H1 (cell line): ENCODE measurements at regions not wholly inside any gene's neighbourhood (a gene's known extent, or its start where the extent isn't known, plus 50 kb on each side); places are given as distances from the start of the nearest gene placed in this dataset.
A peak's percentile ranks its signal among the peaks of the same experiment; 100 is the strongest.

Experiments used
- CTCF ChIA-PET: fragments of 300-600 bp; sonication (Branson Sonifier 250); formaldehyde crosslinking; loops from one replicate; lab custom pipeline; 2021; ENCODE audit not compliant: partially characterized antibody; lab: Charles Lee
- POLR2A ChIA-PET: fragments of 300-600 bp; sonication (Branson Sonifier 250); formaldehyde crosslinking; loops from one replicate; lab custom pipeline; 2021; ENCODE audit warnings: inconsistent platforms; ENCODE audit not compliant: partially characterized antibody; lab: Charles Lee
- DNase-seq, 2 experiments: peaks; one replicate each; pipeline versions ENCODE4 v3.0.0 to v3.0.0-alpha.2; 2010 to 2022; ENCODE audit warnings: low spot score in 2 of 2, low read depth in 1 of 2, mixed read lengths in 1 of 2
- FAIRE-seq: peaks from 2 replicates; lab custom pipeline; 2011; peaks lifted over from hg19 to GRCh38; lab: Jason Lieb, UNC
- H2AFZ ChIP-seq: 2 replicates; pipeline ENCODE4 v1.8.1; 2012; ENCODE audit warnings: low read length, inconsistent platforms
- H2AK5ac ChIP-seq: 2 replicates; pipeline ENCODE4 v1.6.1; 2013; ENCODE audit warnings: low read depth, low read length
- H2BK120ac ChIP-seq: replicated peaks from 2 replicates; pipeline ENCODE3; 2013; ENCODE audit warnings: low read depth, low read length, inconsistent platforms
- H2BK12ac ChIP-seq: 2 replicates; pipeline ENCODE4 v1.6.1; 2013; ENCODE audit warnings: low read depth, low read length
- H2BK15ac ChIP-seq: 2 replicates; pipeline ENCODE4 v1.6.1; 2013; ENCODE audit warnings: low read length
- H2BK20ac ChIP-seq: 2 replicates; pipeline ENCODE4 v1.6.1; 2013; ENCODE audit warnings: low read length
- H2BK5ac ChIP-seq: 2 replicates; pipeline ENCODE4 v1.6.1; 2013; ENCODE audit warnings: low read depth, low read length
- H3K14ac ChIP-seq: 2 replicates; pipeline ENCODE4 v1.6.1; 2013; ENCODE audit warnings: inconsistent platforms; ENCODE audit not compliant: insufficient read length
- H3K18ac ChIP-seq: 2 replicates; pipeline ENCODE4 v1.6.1; 2013; ENCODE audit warnings: low read length; ENCODE audit errors: extremely low read depth
- H3K23ac ChIP-seq: 2 replicates; pipeline ENCODE4 v1.6.1; 2013; ENCODE audit warnings: inconsistent platforms; ENCODE audit not compliant: insufficient read length
- H3K23me2 ChIP-seq: 2 replicates; pipeline ENCODE4 v1.6.1; 2013; ENCODE audit warnings: low read depth, low read length
- H3K27ac ChIP-seq: 2 replicates; pipeline ENCODE4 v1.6.1; 2011; ENCODE audit warnings: low read depth, low read length, inconsistent platforms
- H3K27me3 ChIP-seq, 4 experiments: replicated peaks in 1 of 4; 1 replicate in 1 of 4; 2 replicates in 3 of 4; pipeline versions ENCODE4 v1.6.1 to v1.8.1; 2011 to 2013; ENCODE audit warnings: low read length in 3 of 4, mild to moderate bottlenecking in 3 of 4, inconsistent platforms in 2 of 4, mixed read lengths in 2 of 4, moderate library complexity in 1 of 4; ENCODE audit not compliant: control insufficient read depth in 3 of 4, insufficient read depth in 3 of 4; ENCODE audit errors: extremely low read depth in 1 of 4
- H3K36me3 ChIP-seq, 4 experiments: 2 replicates each; pipeline versions ENCODE4 v1.6.1 to v1.8.1; 2011 to 2013; ENCODE audit warnings: mild to moderate bottlenecking in 4 of 4, low read length in 3 of 4, moderate library complexity in 2 of 4, control low read depth in 1 of 4, inconsistent platforms in 1 of 4; ENCODE audit not compliant: insufficient read depth in 4 of 4, control insufficient read depth in 2 of 4
- H3K4ac ChIP-seq: replicated peaks from 2 replicates; pipeline ENCODE3; 2013; ENCODE audit warnings: low read length, low read depth, mixed read lengths, inconsistent platforms; ENCODE audit not compliant: insufficient read length
- H3K4me1 ChIP-seq, 4 experiments: replicated peaks in 1 of 4; 1 replicate in 1 of 4; 2 replicates in 3 of 4; pipeline versions ENCODE4 v1.6.1 to v1.8.1; 2011 to 2013; ENCODE audit warnings: low read length in 3 of 4, inconsistent platforms in 2 of 4, mixed read lengths in 1 of 4; ENCODE audit not compliant: insufficient read depth in 4 of 4, control insufficient read depth in 3 of 4
- H3K4me2 ChIP-seq, 2 experiments: 2 replicates each; pipeline versions ENCODE4 v1.6.1 to v1.8.1; 2011 to 2013; ENCODE audit warnings: low read depth in 2 of 2, low read length in 2 of 2, control low read depth in 1 of 2, inconsistent platforms in 1 of 2, mild to moderate bottlenecking in 1 of 2; ENCODE audit not compliant: insufficient read depth in 1 of 2
- H3K4me3 ChIP-seq, 4 experiments: fragments of 200-600, 300-600 bp in 1 of 4; sonication (generic), shearing (Covaris generic), sonication (Bioruptor Twin) in 1 of 4; 2 replicates each; pipeline versions ENCODE4 v1.5.1 to v1.8.1; 2011 to 2016; ENCODE audit warnings: low read length in 4 of 4, low read depth in 3 of 4, control low read depth in 2 of 4, inconsistent platforms in 2 of 4, mild to moderate bottlenecking in 2 of 4, mixed read lengths in 1 of 4, moderate library complexity in 1 of 4; ENCODE audit not compliant: insufficient read depth in 2 of 4; ENCODE audit errors: extremely low read depth in 1 of 4
- H3K56ac ChIP-seq: replicated peaks from 2 replicates; pipeline ENCODE3; 2013; ENCODE audit warnings: low read depth, mild to moderate bottlenecking, mixed read lengths, low read length, inconsistent platforms; ENCODE audit not compliant: insufficient read length
- H3K79me1 ChIP-seq: 2 replicates; pipeline ENCODE4 v1.6.1; 2013; ENCODE audit warnings: low read depth, low read length, control low read depth
- H3K79me2 ChIP-seq, 2 experiments: 2 replicates each; pipeline versions ENCODE4 v1.6.1 to v1.8.1; 2012 to 2013; ENCODE audit warnings: low read length in 2 of 2, mild to moderate bottlenecking in 2 of 2, inconsistent platforms in 1 of 2; ENCODE audit not compliant: insufficient read depth in 2 of 2, control insufficient read depth in 1 of 2
- H3K9ac ChIP-seq, 4 experiments: replicated peaks in 1 of 4; 1 replicate in 1 of 4; 2 replicates in 3 of 4; pipeline versions ENCODE4 v1.6.1 to v1.8.1; 2011 to 2013; ENCODE audit warnings: low read depth in 3 of 4, low read length in 3 of 4, control low read depth in 2 of 4, mild to moderate bottlenecking in 2 of 4, moderate library complexity in 2 of 4, inconsistent platforms in 1 of 4; ENCODE audit errors: extremely low read depth in 1 of 4
- H3K9me3 ChIP-seq, 2 experiments: 2 replicates each; pipeline versions ENCODE4 v1.6.1 to v1.8.1; 2012 to 2013; ENCODE audit warnings: mild to moderate bottlenecking in 2 of 2, moderate library complexity in 2 of 2, control low read depth in 1 of 2, inconsistent platforms in 1 of 2, low read depth in 1 of 2, low read length in 1 of 2, mixed read lengths in 1 of 2; ENCODE audit not compliant: insufficient read depth in 2 of 2
- H4K20me1 ChIP-seq, 2 experiments: replicated peaks in 1 of 2; 2 replicates each; pipeline versions ENCODE3 to v1.8.1; 2011 to 2013; ENCODE audit warnings: inconsistent platforms in 2 of 2, low read length in 2 of 2, mild to moderate bottlenecking in 1 of 2; ENCODE audit not compliant: insufficient read depth in 2 of 2, control insufficient read depth in 1 of 2
- H4K5ac ChIP-seq: 2 replicates; pipeline ENCODE4 v1.6.1; 2013; ENCODE audit warnings: low read length, low read depth, mixed read lengths, inconsistent platforms; ENCODE audit not compliant: insufficient read length
- H4K8ac ChIP-seq: 2 replicates; pipeline ENCODE4 v1.8.0; 2013; ENCODE audit warnings: mild to moderate bottlenecking, moderate library complexity, low read length, inconsistent platforms; ENCODE audit not compliant: insufficient read depth; ENCODE audit errors: extremely low read depth
- H4K91ac ChIP-seq: replicated peaks from 2 replicates; pipeline ENCODE3; 2013; ENCODE audit warnings: low read length, mixed read lengths, inconsistent platforms; ENCODE audit not compliant: insufficient read length
- CTCF ChIP-seq, 3 experiments: IDR thresholded peaks; 1 replicate in 2 of 3; 2 replicates in 1 of 3; pipeline versions ENCODE4 v1.5.1 to v1.6.1; 2011; ENCODE audit warnings: low read length in 3 of 3, mild to moderate bottlenecking in 3 of 3, inconsistent platforms in 2 of 3, low read depth in 1 of 3, moderate library complexity in 1 of 3; ENCODE audit not compliant: insufficient read depth in 1 of 3; ENCODE audit errors: control extremely low read depth in 1 of 3
- RAD21 ChIP-seq, 2 experiments: IDR thresholded peaks in 1 of 2; conservative IDR thresholded peaks in 1 of 2; 2 replicates each; pipeline ENCODE4 v1.6.1; 2011; ENCODE audit warnings: low read depth in 2 of 2, low read length in 2 of 2, improper control_type of control experiment in 1 of 2, inconsistent platforms in 1 of 2, mild to moderate bottlenecking in 1 of 2, moderate library complexity in 1 of 2
- SIX5 ChIP-seq: IDR thresholded peaks from 2 replicates; pipeline ENCODE4 v1.6.1; 2011; ENCODE audit warnings: mild to moderate bottlenecking, low read depth, low read length
- TAF7 ChIP-seq: optimal IDR thresholded peaks from 2 replicates; pipeline ENCODE3; 2011; ENCODE audit warnings: low read depth, mild to moderate bottlenecking, inconsistent platforms, low read length, moderate library complexity, borderline replicate concordance
- TBP ChIP-seq: IDR thresholded peaks from 2 replicates; pipeline ENCODE4 v1.6.1; 2011; ENCODE audit warnings: low read depth, low read length, improper control_type of control experiment
- WGBS, 2 experiments: shearing (Covaris generic) in 1 of 2; methylation state at CpG; one replicate each; pipeline versions ENCODE4 v1.1.6 to v1.1.7; 2013 to 2015; ENCODE audit warnings: low lambda C conversion rate in 2 of 2, mixed read lengths in 2 of 2, inconsistent platforms in 1 of 2, low coverage in 1 of 2, missing lambda C conversion rate in 1 of 2; ENCODE audit not compliant: insufficient replicate concordance in 2 of 2, insufficient coverage in 1 of 2, insufficient read length in 1 of 2; ENCODE audit errors: extremely low coverage in 1 of 2, missing lambda C conversion rate in 1 of 2; 5-methylcytosine and 5-hydroxymethylcytosine counted together

GRCh38 chr3:166052440-166052839 lies 215.2 kb upstream of the BCHE start:
- Histone ChIP-seq H4K20me1 (no peaks in the 10 kb centered on the region), H3K4me3 (no peak overlapping the region), H3K14ac (no peak overlapping the region), H4K5ac (no peak overlapping the region), H2BK5ac (no peak overlapping the region), H3K23ac (no peak overlapping the region), H2BK20ac (no peak overlapping the region), H3K36me3 (no peaks in the 10 kb centered on the region), H3K18ac (no peak overlapping the region), H3K27ac (no peak overlapping the region), H2BK12ac (no peak overlapping the region; the same call in 1 of the 2 replicates), H3K79me2 (no peaks in the 10 kb centered on the region), H3K79me1 (no peaks in the 10 kb centered on the region), H2BK120ac (no peak overlapping the region), H3K4ac (no peak overlapping the region), H2AK5ac (no peak overlapping the region), H3K9me3 (no peaks in the 10 kb centered on the region), H3K27me3 (no peaks in the 10 kb centered on the region), H3K56ac (no peak overlapping the region), H3K4me1 (no peaks in the 10 kb centered on the region), H3K23me2 (no peaks in the 10 kb centered on the region), H3K9ac (no peak overlapping the region), H2AFZ (no peak overlapping the region), H2BK15ac (no peak overlapping the region), H4K8ac (0 out of 2 replicates have a peak overlapping the region, but pooled peaks have one; percentile 23), H4K91ac (no peak overlapping the region), H3K4me2 (no peak overlapping the region)
- POLR2A ChIA-PET: no interaction called here
- DNase-seq (no peak), FAIRE-seq (no peak)
- 88% methylated on average over 5 of the region's 5 CpGs; no CpG with 5 or more reads in 1 of the 2 experiments for WGBS, 2 experiments
- TF ChIP-seq TAF7 (no peak), CTCF (IDR thresholded peaks at IDR 0.05; ENCODE audit: control extremely low read depth in 1 of 3, insufficient read depth in 1 of 3, low read depth in 1 of 3, low read length in 3 of 3) (peak; percentile 18 to 63 (median 27); a peak in 3 of 4 replicates), TBP (no peak), RAD21 (IDR thresholded peaks at IDR 0.05 in 1 of 2, conservative IDR thresholded peaks at IDR 0.05 in 1 of 2; ENCODE audit: low read depth in 2 of 2, low read length in 2 of 2) (peak; percentile 48 to 57), SIX5 (no peak)
- CTCF ChIA-PET: interaction anchor here (0.7 to 1.5 kb wide), 4 partner anchors 21 to 157 kb away, joined by 3 to 4 read pairs (median 3); no protein-coding TSS in a partner anchor
